Ascending aorta (tissue), 2 donors: ENCODE measurements at regions not wholly inside any gene's neighbourhood (a gene's known extent, or its start where the extent isn't known, plus 50 kb on each side); places are given as distances from the start of the nearest gene placed in this dataset.
"Not testable (repeated sequence)": the region's sequence is repeated elsewhere in the genome, so short reads cannot be mapped to it uniquely, and the experiment has no call there.

Source experiments
- DNase-seq, 2 donors: peaks; one replicate each; pipeline ENCODE4 v3.0.0-alpha.2; 2019; ENCODE audit warnings: low spot score in 2 of 2
- H3K27ac ChIP-seq, 2 donors: fragments of 200-600 bp; sonication (generic); one replicate each; pipeline ENCODE4 v1.5.1; 2016 to 2017; ENCODE audit warnings: mild to moderate bottlenecking in 1 of 2
- H3K27me3 ChIP-seq: fragments of 200-600 bp; sonication (generic); one replicate; pipeline ENCODE4 v1.5.1; 2017
- H3K36me3 ChIP-seq, 2 donors: fragments of 200-600 bp; sonication (generic); one replicate each; pipeline ENCODE4 v1.5.1; 2016
- H3K4me1 ChIP-seq, 2 donors: fragments of 200-600 bp; sonication (generic); one replicate each; pipeline ENCODE4 v1.5.1; 2016 to 2017; ENCODE audit warnings: mild to moderate bottlenecking in 1 of 2
- H3K4me3 ChIP-seq, 2 donors: fragments of 200-600 bp; sonication (generic); one replicate each; pipeline ENCODE4 v1.5.1; 2016 to 2017; ENCODE audit warnings: mild to moderate bottlenecking in 1 of 2
- H3K9me3 ChIP-seq, 2 donors: fragments of 200-600 bp; sonication (generic); one replicate each; pipeline ENCODE4 v1.5.1; 2016
- CTCF ChIP-seq, 3 experiments: fragments of 200-600 bp in 2 of 3; fragments of 450-650 bp in 1 of 3; sonication (generic) in 2 of 3; IDR thresholded peaks; one replicate each; pipeline ENCODE4 v1.5.1; 2016 to 2019; ENCODE audit warnings: antibody characterized with exemption in 3 of 3, mild to moderate bottlenecking in 1 of 3, moderate library complexity in 1 of 3
- intact Hi-C: fragments of 100-400 bp; cut with DNase I; formaldehyde crosslinking; loops from one replicate; pipeline ENCODE4 v1.15.1; 2023

- intact Hi-C loops = no loop called here
- no peaks in the 10 kb centered on the region for H3K4me1 ChIP-seq
- H3K4me3 ChIP-seq = no peak overlapping the region
- H3K27ac ChIP-seq = no peak overlapping the region
- TF ChIP-seq CTCF (IDR thresholded peaks at IDR 0.05) = no peak
- no peak for DNase-seq
- H3K36me3 ChIP-seq = no peaks in the 10 kb centered on the region
- no peaks in the 10 kb centered on the region for H3K9me3 ChIP-seq
- H3K27me3 ChIP-seq = no peaks in the 10 kb centered on the region
These were observed 262.3 kb downstream of the SOX9 start for GRCh38 chr17:72382971-72383722.

GRCh38 chr17:72385475-72385874 is 264.7 kb downstream of the SOX9 start:
- no peaks in the 10 kb centered on the region for H3K36me3 ChIP-seq
- no peaks in the 10 kb centered on the region for H3K27me3 ChIP-seq
- no peaks in the 10 kb centered on the region for H3K4me1 ChIP-seq
- no peak overlapping the region for H3K4me3 ChIP-seq
- TF ChIP-seq CTCF (IDR thresholded peaks at IDR 0.05) = no peak
- DNase-seq = no peak
- H3K27ac ChIP-seq = no peak overlapping the region
- H3K9me3 ChIP-seq = no peaks in the 10 kb centered on the region
- intact Hi-C loops = no loop called here

- H3K36me3 ChIP-seq, H3K9me3 ChIP-seq, H3K27me3 ChIP-seq, H3K4me3 ChIP-seq, H3K27ac ChIP-seq, H3K4me1 ChIP-seq, intact Hi-C loops, DNase-seq: not testable (repeated sequence)
These were observed 265.4 kb downstream of the SOX9 start for GRCh38 chr17:72386173-72386572.

- no peaks in the 10 kb centered on the region for H3K27me3 ChIP-seq
- TF ChIP-seq CTCF (IDR thresholded peaks at IDR 0.05) = no peak
- H3K4me3 ChIP-seq = no peak overlapping the region
- H3K27ac ChIP-seq = no peak overlapping the region
- H3K36me3 ChIP-seq = no peaks in the 10 kb centered on the region
- intact Hi-C loops = no loop called here
- DNase-seq = no peak
- no peaks in the 10 kb centered on the region for H3K9me3 ChIP-seq
- no peaks in the 10 kb centered on the region for H3K4me1 ChIP-seq
These were observed 265.9 kb downstream of the SOX9 start for GRCh38 chr17:72386619-72387237.

GRCh38 chr17:72387487-72387886 is 266.7 kb downstream of the SOX9 start:
- Histone ChIP-seq H3K27me3 (no peaks in the 10 kb centered on the region), H3K9me3 (no peaks in the 10 kb centered on the region), H3K27ac (no peak overlapping the region), H3K4me1 (no peaks in the 10 kb centered on the region), H3K36me3 (no peaks in the 10 kb centered on the region), H3K4me3 (no peak overlapping the region)
- intact Hi-C loops = no loop called here
- no peak for DNase-seq
- TF ChIP-seq CTCF (IDR thresholded peaks at IDR 0.05) = no peak

- no peak for TF ChIP-seq CTCF (IDR thresholded peaks at IDR 0.05)
- Histone ChIP-seq H3K4me1 (no peaks in the 10 kb centered on the region), H3K9me3 (no peaks in the 10 kb centered on the region), H3K4me3 (no peak overlapping the region), H3K27me3 (no peaks in the 10 kb centered on the region), H3K36me3 (no peaks in the 10 kb centered on the region), H3K27ac (no peak overlapping the region)
- no peak for DNase-seq
- intact Hi-C loops = no loop called here
These were observed 267.1 kb downstream of the SOX9 start for GRCh38 chr17:72387969-72388368.
